Cardiac muscle cell (in vitro differentiated cells and primary cell): ENCODE measurements at regions not wholly inside any gene's neighbourhood (a gene's known extent, or its start where the extent isn't known, plus 50 kb on each side); places are given as distances from the start of the nearest gene placed in this dataset.
A peak's percentile ranks its signal among the peaks of the same experiment; 100 is the strongest.

Source experiments
- DNase-seq, 2 donors: peaks; one replicate each; pipeline versions ENCODE4 v3.0.0 to v3.0.0-alpha.2; 2010 to 2017; ENCODE audit warnings: low read depth in 1 of 2, low spot score in 1 of 2
- H3K27ac ChIP-seq: fragments of 200-600 bp; sonication (generic); 2 replicates; pipeline ENCODE4 v1.5.1; 2016
- H3K27me3 ChIP-seq: fragments of 200-600 bp; sonication (generic); 2 replicates; pipeline ENCODE4 v1.6.0; 2016; ENCODE audit warnings: control low read depth
- H3K36me3 ChIP-seq: fragments of 200-600 bp; sonication (generic); 2 replicates; pipeline ENCODE4 v1.5.1; 2016; ENCODE audit warnings: control low read depth
- H3K4me1 ChIP-seq: fragments of 200-600 bp; sonication (generic); 2 replicates; pipeline ENCODE4 v1.8.1; 2017; ENCODE audit warnings: low read depth, mild to moderate bottlenecking, mixed run types
- H3K4me3 ChIP-seq: fragments of 200-600 bp; sonication (generic); 2 replicates; pipeline ENCODE4 v1.5.1; 2016; ENCODE audit warnings: mild to moderate bottlenecking
- H3K9me3 ChIP-seq: fragments of 200-600 bp; sonication (generic); 2 replicates; pipeline ENCODE4 v1.5.1; 2017; ENCODE audit warnings: low read depth, mild to moderate bottlenecking, control low read depth
- CTCF ChIP-seq: IDR thresholded peaks from 2 replicates; pipeline ENCODE4 v1.5.1; 2012; ENCODE audit warnings: low read depth, mild to moderate bottlenecking, low read length

- H3K4me1 ChIP-seq: no peaks in the 10 kb centered on the region
- H3K27ac ChIP-seq: no peak overlapping the region
- no peaks in the 10 kb centered on the region for H3K27me3 ChIP-seq
- no peak for TF ChIP-seq CTCF
- H3K4me3 ChIP-seq: no peak overlapping the region
- DNase-seq: peak in 1 of 2 donors; percentile 8
- no peaks in the 10 kb centered on the region for H3K36me3 ChIP-seq
- H3K9me3 ChIP-seq: no peaks in the 10 kb centered on the region
These were observed 629.0 kb downstream of the EPHA7 start for GRCh38 chr6:92790381-92790780.

GRCh38 chr6:92784235-92784634 is 635.1 kb downstream of the EPHA7 start:
- Histone ChIP-seq H3K4me1 (peaks cover 7% of the 10 kb centered on the region), H3K4me3 (no peak overlapping the region), H3K27ac (no peak overlapping the region), H3K9me3 (no peaks in the 10 kb centered on the region), H3K27me3 (no peaks in the 10 kb centered on the region), H3K36me3 (no peaks in the 10 kb centered on the region)
- no peak for TF ChIP-seq CTCF
- no peak for DNase-seq

GRCh38 chr6:92779746-92780145 is 639.6 kb downstream of the EPHA7 start:
- Histone ChIP-seq H3K9me3 (no peaks in the 10 kb centered on the region), H3K36me3 (no peaks in the 10 kb centered on the region), H3K4me3 (no peak overlapping the region), H3K27ac (no peak overlapping the region), H3K4me1 (peaks cover 7% of the 10 kb centered on the region), H3K27me3 (no peaks in the 10 kb centered on the region)
- TF ChIP-seq CTCF: no peak
- peak; percentile 67 to 78 for DNase-seq

- Histone ChIP-seq H3K27me3 (no peaks in the 10 kb centered on the region), H3K27ac (no peak overlapping the region), H3K36me3 (no peaks in the 10 kb centered on the region), H3K9me3 (no peaks in the 10 kb centered on the region), H3K4me3 (no peak overlapping the region), H3K4me1 (peaks cover 7% of the 10 kb centered on the region)
- peak; percentile 44 to 62 for DNase-seq
- TF ChIP-seq CTCF: peak; percentile 55
These were observed 642.1 kb downstream of the EPHA7 start for GRCh38 chr6:92777146-92777740.

- no peaks in the 10 kb centered on the region for H3K36me3 ChIP-seq
- no peak overlapping the region for H3K27ac ChIP-seq
- TF ChIP-seq CTCF: no peak
These were observed 648.8 kb downstream of the EPHA7 start for GRCh38 chr6:92770540-92770939.

More at GRCh38 chr6:92770540-92770939, 648.8 kb downstream of the EPHA7 start:
- H3K9me3 ChIP-seq: no peaks in the 10 kb centered on the region
- no peak overlapping the region for H3K4me3 ChIP-seq
- H3K27me3 ChIP-seq: no peaks in the 10 kb centered on the region
- no peaks in the 10 kb centered on the region for H3K4me1 ChIP-seq
- no peak for DNase-seq
